ENCODE measurements at regions not wholly inside any gene's neighbourhood (a gene's known extent, or its start where the extent isn't known, plus 50 kb on each side); places are given as distances from the start of the nearest gene placed in this dataset.

DNA sequence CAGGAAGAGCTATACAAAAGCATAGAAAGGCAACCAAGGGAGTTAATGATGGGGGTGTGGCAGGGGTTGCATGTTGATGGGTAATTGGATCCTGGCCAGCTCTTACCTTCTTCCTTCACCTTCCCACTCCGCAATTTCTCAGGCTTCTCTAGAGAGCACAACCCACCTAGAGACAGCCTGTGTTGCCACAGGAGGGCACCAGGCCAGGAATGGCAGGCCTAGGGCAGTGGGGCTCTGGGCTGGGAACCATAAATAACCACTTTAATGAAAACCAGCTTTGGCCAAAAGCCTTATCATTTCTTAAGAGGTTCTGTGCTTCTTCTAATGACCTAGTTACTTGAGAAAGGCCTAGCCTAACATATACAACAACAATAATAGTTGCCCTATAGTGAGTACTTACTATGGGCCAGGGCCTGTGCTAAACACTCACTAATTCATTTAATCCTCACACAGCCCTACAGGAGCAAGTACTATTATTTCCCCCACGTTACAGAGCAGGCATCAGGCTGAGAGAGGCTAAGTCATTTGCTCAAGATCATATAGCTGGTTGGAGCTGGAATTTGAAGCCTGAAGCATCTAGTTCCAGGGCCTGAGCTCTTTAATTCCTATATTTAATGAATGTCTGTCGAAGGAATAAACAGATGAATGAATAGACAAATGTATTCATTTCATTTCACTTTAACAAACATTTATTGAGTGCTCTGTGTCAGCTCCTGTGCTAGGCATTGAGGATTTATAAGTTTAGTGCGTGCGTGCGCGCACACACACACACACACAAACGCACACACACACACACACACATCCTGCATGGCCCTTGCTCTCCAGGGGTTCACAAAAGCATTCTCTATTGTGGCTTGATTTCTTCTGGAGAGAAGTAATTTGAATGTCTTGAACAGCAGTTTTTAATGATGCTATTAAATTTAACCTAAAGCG, 66.8 kb downstream of the RTL9 start (continued):
- TF ChIP-seq, protein P1, sequence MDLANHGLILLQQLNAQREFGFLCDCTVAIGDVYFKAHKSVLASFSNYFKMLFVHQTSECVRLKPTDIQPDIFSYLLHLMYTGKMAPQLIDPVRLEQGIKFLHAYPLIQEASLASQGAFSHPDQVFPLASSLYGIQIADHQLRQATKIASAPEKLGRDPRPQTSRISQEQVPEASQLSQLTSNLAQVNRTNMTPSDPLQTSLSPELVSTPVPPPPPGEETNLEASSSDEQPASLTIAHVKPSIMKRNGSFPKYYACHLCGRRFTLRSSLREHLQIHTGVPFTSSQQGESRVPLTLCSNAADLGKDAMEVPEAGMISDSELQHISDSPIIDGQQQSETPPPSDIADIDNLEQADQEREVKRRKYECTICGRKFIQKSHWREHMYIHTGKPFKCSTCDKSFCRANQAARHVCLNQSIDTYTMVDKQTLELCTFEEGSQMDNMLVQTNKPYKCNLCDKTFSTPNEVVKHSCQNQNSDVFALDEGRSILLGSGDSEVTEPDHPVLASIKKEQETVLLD (IDR thresholded peaks at IDR 0.05) = no peak
- TF ChIP-seq, protein P2, sequence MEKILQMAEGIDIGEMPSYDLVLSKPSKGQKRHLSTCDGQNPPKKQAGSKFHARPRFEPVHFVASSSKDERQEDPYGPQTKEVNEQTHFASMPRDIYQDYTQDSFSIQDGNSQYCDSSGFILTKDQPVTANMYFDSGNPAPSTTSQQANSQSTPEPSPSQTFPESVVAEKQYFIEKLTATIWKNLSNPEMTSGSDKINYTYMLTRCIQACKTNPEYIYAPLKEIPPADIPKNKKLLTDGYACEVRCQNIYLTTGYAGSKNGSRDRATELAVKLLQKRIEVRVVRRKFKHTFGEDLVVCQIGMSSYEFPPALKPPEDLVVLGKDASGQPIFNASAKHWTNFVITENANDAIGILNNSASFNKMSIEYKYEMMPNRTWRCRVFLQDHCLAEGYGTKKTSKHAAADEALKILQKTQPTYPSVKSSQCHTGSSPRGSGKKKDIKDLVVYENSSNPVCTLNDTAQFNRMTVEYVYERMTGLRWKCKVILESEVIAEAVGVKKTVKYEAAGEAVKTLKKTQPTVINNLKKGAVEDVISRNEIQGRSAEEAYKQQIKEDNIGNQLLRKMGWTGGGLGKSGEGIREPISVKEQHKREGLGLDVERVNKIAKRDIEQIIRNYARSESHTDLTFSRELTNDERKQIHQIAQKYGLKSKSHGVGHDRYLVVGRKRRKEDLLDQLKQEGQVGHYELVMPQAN (IDR thresholded peaks at IDR 0.05; ENCODE audit: borderline replicate concordance) = no peak
- TF ChIP-seq GATAD2A (IDR thresholded peaks at IDR 0.05) (no peak), KLF6 (CRISPR knock-in tag; IDR thresholded peaks at IDR 0.05; ENCODE audit: borderline replicate concordance) (no peak), MTF1 (CRISPR knock-in tag; IDR thresholded peaks at IDR 0.05; ENCODE audit: borderline replicate concordance) (no peak), FOXK1 (CRISPR knock-in tag; IDR thresholded peaks at IDR 0.05; ENCODE audit: borderline replicate concordance) (no peak), DDX20 (tag; IDR thresholded peaks at IDR 0.05; ENCODE audit: low read depth) (no peak), C11orf30 (IDR thresholded peaks at IDR 0.05; ENCODE audit: low read depth) (no peak), RBM34 (IDR thresholded peaks at IDR 0.05; ENCODE audit: borderline replicate concordance, insufficient read depth, low read length) (no peak), ZEB2 (IDR thresholded peaks at IDR 0.05) (no peak), JUND (IDR thresholded peaks at IDR 0.05; ENCODE audit: borderline replicate concordance, low read depth, low read length) (no peak), JUND (tag; IDR thresholded peaks at IDR 0.05; ENCODE audit: borderline replicate concordance, low read depth, low read length) (no peak), TSC22D4 (tag; IDR thresholded peaks at IDR 0.05) (no peak)
- TF ChIP-seq, protein P3, sequence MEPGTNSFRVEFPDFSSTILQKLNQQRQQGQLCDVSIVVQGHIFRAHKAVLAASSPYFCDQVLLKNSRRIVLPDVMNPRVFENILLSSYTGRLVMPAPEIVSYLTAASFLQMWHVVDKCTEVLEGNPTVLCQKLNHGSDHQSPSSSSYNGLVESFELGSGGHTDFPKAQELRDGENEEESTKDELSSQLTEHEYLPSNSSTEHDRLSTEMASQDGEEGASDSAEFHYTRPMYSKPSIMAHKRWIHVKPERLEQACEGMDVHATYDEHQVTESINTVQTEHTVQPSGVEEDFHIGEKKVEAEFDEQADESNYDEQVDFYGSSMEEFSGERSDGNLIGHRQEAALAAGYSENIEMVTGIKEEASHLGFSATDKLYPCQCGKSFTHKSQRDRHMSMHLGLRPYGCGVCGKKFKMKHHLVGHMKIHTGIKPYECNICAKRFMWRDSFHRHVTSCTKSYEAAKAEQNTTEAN (CRISPR knock-in tag; IDR thresholded peaks at IDR 0.05) = no peak
- TF ChIP-seq, protein P4, sequence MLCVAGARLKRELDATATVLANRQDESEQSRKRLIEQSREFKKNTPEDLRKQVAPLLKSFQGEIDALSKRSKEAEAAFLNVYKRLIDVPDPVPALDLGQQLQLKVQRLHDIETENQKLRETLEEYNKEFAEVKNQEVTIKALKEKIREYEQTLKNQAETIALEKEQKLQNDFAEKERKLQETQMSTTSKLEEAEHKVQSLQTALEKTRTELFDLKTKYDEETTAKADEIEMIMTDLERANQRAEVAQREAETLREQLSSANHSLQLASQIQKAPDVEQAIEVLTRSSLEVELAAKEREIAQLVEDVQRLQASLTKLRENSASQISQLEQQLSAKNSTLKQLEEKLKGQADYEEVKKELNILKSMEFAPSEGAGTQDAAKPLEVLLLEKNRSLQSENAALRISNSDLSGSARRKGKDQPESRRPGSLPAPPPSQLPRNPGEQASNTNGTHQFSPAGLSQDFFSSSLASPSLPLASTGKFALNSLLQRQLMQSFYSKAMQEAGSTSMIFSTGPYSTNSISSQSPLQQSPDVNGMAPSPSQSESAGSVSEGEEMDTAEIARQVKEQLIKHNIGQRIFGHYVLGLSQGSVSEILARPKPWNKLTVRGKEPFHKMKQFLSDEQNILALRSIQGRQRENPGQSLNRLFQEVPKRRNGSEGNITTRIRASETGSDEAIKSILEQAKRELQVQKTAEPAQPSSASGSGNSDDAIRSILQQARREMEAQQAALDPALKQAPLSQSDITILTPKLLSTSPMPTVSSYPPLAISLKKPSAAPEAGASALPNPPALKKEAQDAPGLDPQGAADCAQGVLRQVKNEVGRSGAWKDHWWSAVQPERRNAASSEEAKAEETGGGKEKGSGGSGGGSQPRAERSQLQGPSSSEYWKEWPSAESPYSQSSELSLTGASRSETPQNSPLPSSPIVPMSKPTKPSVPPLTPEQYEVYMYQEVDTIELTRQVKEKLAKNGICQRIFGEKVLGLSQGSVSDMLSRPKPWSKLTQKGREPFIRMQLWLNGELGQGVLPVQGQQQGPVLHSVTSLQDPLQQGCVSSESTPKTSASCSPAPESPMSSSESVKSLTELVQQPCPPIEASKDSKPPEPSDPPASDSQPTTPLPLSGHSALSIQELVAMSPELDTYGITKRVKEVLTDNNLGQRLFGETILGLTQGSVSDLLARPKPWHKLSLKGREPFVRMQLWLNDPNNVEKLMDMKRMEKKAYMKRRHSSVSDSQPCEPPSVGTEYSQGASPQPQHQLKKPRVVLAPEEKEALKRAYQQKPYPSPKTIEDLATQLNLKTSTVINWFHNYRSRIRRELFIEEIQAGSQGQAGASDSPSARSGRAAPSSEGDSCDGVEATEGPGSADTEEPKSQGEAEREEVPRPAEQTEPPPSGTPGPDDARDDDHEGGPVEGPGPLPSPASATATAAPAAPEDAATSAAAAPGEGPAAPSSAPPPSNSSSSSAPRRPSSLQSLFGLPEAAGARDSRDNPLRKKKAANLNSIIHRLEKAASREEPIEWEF (CRISPR knock-in tag; IDR thresholded peaks at IDR 0.05) = no peak
